Uterus (tissue), 3 donors: ENCODE measurements at regions not wholly inside any gene's neighbourhood (a gene's known extent, or its start where the extent isn't known, plus 50 kb on each side); places are given as distances from the start of the nearest gene placed in this dataset.
"Not testable (repeated sequence)": the region's sequence is repeated elsewhere in the genome, so short reads cannot be mapped to it uniquely, and the experiment has no call there.

Experiments
- DNase-seq, 2 donors: peaks; one replicate each; pipeline ENCODE4 v3.0.0-alpha.2; 2019 to 2020
- H3K27ac ChIP-seq, 2 donors: fragments of 200-600 bp; sonication (generic); 1 replicate in 1 of 2; 2 replicates in 1 of 2; pipeline ENCODE4 v1.5.1; 2016 to 2018
- H3K27me3 ChIP-seq, 2 donors: fragments of 200-600 bp; sonication (generic); one replicate each; pipeline ENCODE4 v1.5.1; 2018 to 2019; ENCODE audit warnings: control low read depth in 1 of 2
- H3K36me3 ChIP-seq, 2 donors: fragments of 200-600 bp; sonication (generic); one replicate each; pipeline ENCODE4 v1.5.1; 2019; ENCODE audit warnings: control low read depth in 1 of 2
- H3K4me1 ChIP-seq, 2 donors: fragments of 200-600 bp; sonication (generic); one replicate each; pipeline ENCODE4 v1.5.1; 2018 to 2019; ENCODE audit warnings: control low read depth in 1 of 2
- H3K4me3 ChIP-seq, 2 donors: fragments of 200-600 bp; sonication (generic); 1 replicate in 1 of 2; 2 replicates in 1 of 2; pipeline ENCODE4 v1.5.1; 2018 to 2019; ENCODE audit warnings: mild to moderate bottlenecking in 1 of 2
- H3K9me3 ChIP-seq, 2 donors: fragments of 200-600 bp; sonication (generic); one replicate each; pipeline ENCODE4 v1.5.1; 2019; ENCODE audit warnings: control low read depth in 1 of 2
- CTCF ChIP-seq, 4 experiments: fragments of 200-600 bp in 2 of 4; fragments of 450-650 bp in 2 of 4; sonication (generic) in 2 of 4; IDR thresholded peaks; one replicate each; pipeline ENCODE4 v1.5.1; 2016 to 2019; ENCODE audit warnings: antibody characterized with exemption in 4 of 4, mild to moderate bottlenecking in 2 of 4, moderate library complexity in 1 of 4
- POLR2A ChIP-seq, 2 donors: fragments of 450-650 bp; IDR thresholded peaks; one replicate each; pipeline ENCODE4 v1.6.1; 2016; ENCODE audit warnings: antibody characterized with exemption in 2 of 2, mild to moderate bottlenecking in 1 of 2, moderate library complexity in 1 of 2
- intact Hi-C: fragments of 100-400 bp; cut with DNase I; formaldehyde crosslinking; loops from one replicate; pipeline ENCODE4 v1.15.1; 2023; ENCODE audit warnings: low total_unique reads
- donor health status: DM: yes; HTN: yes; CAD: no.

- peaks cover 0 to 8% of the 10 kb centered on the region in 2 donors for H3K4me1 ChIP-seq
- H3K27ac ChIP-seq = peak overlapping the region; percentile 7 to 77
- no peak overlapping the region for H3K4me3 ChIP-seq
- no peaks in the 10 kb centered on the region for H3K27me3 ChIP-seq
- no peaks in the 10 kb centered on the region for H3K9me3 ChIP-seq
- no peaks in the 10 kb centered on the region for H3K36me3 ChIP-seq
- DNase-seq = no peak
- TF ChIP-seq POLR2A (IDR thresholded peaks at IDR 0.05) (no peak), CTCF (IDR thresholded peaks at IDR 0.05) (no peak)
- intact Hi-C loops = no loop called here
Observed at GRCh38 chr3:56954125-56954524, 106.3 kb upstream of the SPATA12 start.

- no peaks in the 10 kb centered on the region for H3K9me3 ChIP-seq
- H3K27ac ChIP-seq = no peak overlapping the region
- H3K27me3 ChIP-seq = no peaks in the 10 kb centered on the region
- H3K36me3 ChIP-seq = no peaks in the 10 kb centered on the region
- no peak overlapping the region for H3K4me3 ChIP-seq
- no peak for DNase-seq
- TF ChIP-seq CTCF (IDR thresholded peaks at IDR 0.05) (no peak), POLR2A (IDR thresholded peaks at IDR 0.05) (no peak)
- H3K4me1 ChIP-seq = peaks cover 0 to 8% of the 10 kb centered on the region in 2 donors
- intact Hi-C loops = no loop called here
Observed at GRCh38 chr3:56952846-56953245, 107.6 kb upstream of the SPATA12 start.

GRCh38 chr3:56952061-56952460 lies 108.4 kb upstream of the SPATA12 start:
- Histone ChIP-seq H3K36me3 (no peaks in the 10 kb centered on the region), H3K4me3 (no peak overlapping the region), H3K27me3 (no peaks in the 10 kb centered on the region), H3K4me1 (peaks cover 0 to 8% of the 10 kb centered on the region in 2 donors), H3K27ac (no peak overlapping the region), H3K9me3 (no peaks in the 10 kb centered on the region)
- intact Hi-C loops = no loop called here
- no peak for DNase-seq
- no peak for TF ChIP-seq CTCF (IDR thresholded peaks at IDR 0.05)
- no peak for TF ChIP-seq POLR2A (IDR thresholded peaks at IDR 0.05)

GRCh38 chr3:56951366-56951765 lies 109.1 kb upstream of the SPATA12 start:
- DNase-seq = no peak
- intact Hi-C loops = no loop called here
- H3K4me3 ChIP-seq = no peak overlapping the region

GRCh38 chr3:56945378-56945777 lies 115.1 kb upstream of the SPATA12 start:
- H3K9me3 ChIP-seq, H3K36me3 ChIP-seq, intact Hi-C loops, H3K27me3 ChIP-seq, H3K27ac ChIP-seq, DNase-seq, H3K4me3 ChIP-seq, H3K4me1 ChIP-seq: not testable (repeated sequence)

More at GRCh38 chr3:56951366-56951765, 109.1 kb upstream of the SPATA12 start:
- Histone ChIP-seq H3K27me3 (no peaks in the 10 kb centered on the region), H3K4me1 (peaks cover 0 to 8% of the 10 kb centered on the region in 2 donors), H3K9me3 (no peaks in the 10 kb centered on the region), H3K27ac (no peak overlapping the region), H3K36me3 (no peaks in the 10 kb centered on the region)
- TF ChIP-seq CTCF (IDR thresholded peaks at IDR 0.05) (no peak), POLR2A (IDR thresholded peaks at IDR 0.05) (no peak)

GRCh38 chr3:56942523-56942922 lies 117.9 kb upstream of the SPATA12 start:
- DNase-seq = no peak
- Histone ChIP-seq H3K4me1 (no peaks in the 10 kb centered on the region), H3K9me3 (no peaks in the 10 kb centered on the region), H3K27me3 (no peaks in the 10 kb centered on the region), H3K4me3 (no peak overlapping the region), H3K36me3 (no peaks in the 10 kb centered on the region), H3K27ac (no peak overlapping the region)
- TF ChIP-seq CTCF (IDR thresholded peaks at IDR 0.05) (no peak), POLR2A (IDR thresholded peaks at IDR 0.05) (no peak)
- intact Hi-C loops = no loop called here
